Heart left ventricle (tissue), 13 donors: ENCODE measurements at regions not wholly inside any gene's neighbourhood (a gene's known extent, or its start where the extent isn't known, plus 50 kb on each side); places are given as distances from the start of the nearest gene placed in this dataset.
"Not testable (repeated sequence)": the region's sequence is repeated elsewhere in the genome, so short reads cannot be mapped to it uniquely, and the experiment has no call there.

Experiments
- CTCF ChIP-seq, 12 donors: fragments of 200-600 bp; sonication (generic) in 4 of 12; IDR thresholded peaks; one replicate each; pipeline versions ENCODE4 v1.5.0 to v1.8.0; 2018 to 2022; ENCODE audit warnings: antibody characterized with exemption in 12 of 12, mild to moderate bottlenecking in 5 of 12
- POLR2A ChIP-seq, 2 donors: fragments of 450-650 bp; IDR thresholded peaks; one replicate each; pipeline ENCODE4 v1.6.1; 2017; ENCODE audit warnings: antibody characterized with exemption in 2 of 2, mild to moderate bottlenecking in 2 of 2, moderate library complexity in 2 of 2
- donor health status: ischemic (EF 13 %, LVEDD 7.1; RV severe dilation, severe dysfunction).
- donor health status: DM: no; HTN: yes; CAD: no.
- donor health status: DM: no; HTN: no; CAD: no.
- donor health status: ischemic (EF 25% LVEDD 6.9; RV normal size, moderate dysfunction).
- donor health status: ischemic (EF 25% LVEDD 5.7; RV mildly dilated, moderate dysfunction).
- donor health status: ischemic (EF 35%, LVEDD 5.7; RV mildly dilated, moderate dysfunction).
- donor health status: nonischemic (EF 11% LVEDD 7.7; RV severe dilation, severe dysfunction).
- donor health status: DM: yes; HTN: yes; CAD: no.
- donor health status: PGD.
- donor health status: ischemic (EF 29% LVEDD 5.4; RV normal size, mild dysfunction).
- donor health status: nonischemic (EF 23%, LVEDD 6.1; RV moderate dilation, normal function).

- not testable (repeated sequence) for TF ChIP-seq CTCF, POLR2A (IDR thresholded peaks at IDR 0.05)
These were observed 527.0 kb downstream of the GLUD2 start for GRCh38 chrX:121574384-121574783.
